Astrocyte of the spinal cord (primary cell): ENCODE measurements at regions not wholly inside any gene's neighbourhood (a gene's known extent, or its start where the extent isn't known, plus 50 kb on each side); places are given as distances from the start of the nearest gene placed in this dataset.

Experiments
- DNase-seq: peaks from one replicate; pipeline ENCODE4 v3.0.0; 2011; ENCODE audit warnings: low read depth, low spot score
- H3K4me3 ChIP-seq: 2 replicates; pipeline ENCODE4 v1.5.1; 2011; ENCODE audit warnings: low read depth, mild to moderate bottlenecking, low read length, moderate library complexity
- CTCF ChIP-seq: IDR thresholded peaks from 2 replicates; pipeline ENCODE4 v1.5.1; 2012; ENCODE audit warnings: low read depth, mild to moderate bottlenecking, low read length, inconsistent platforms
- in situ Hi-C: cut with HindIII; loops from 2 replicates; pipeline ENCODE4 v1.10.0; 2017; ENCODE audit warnings: low sequenced_read_pairs

- in situ Hi-C loops, result no loop called here
Measured at GRCh38 chr12:90243211-90243610, 534.6 kb upstream of the ATP2B1 start.

GRCh38 chr12:90239732-90240260 is 531.2 kb upstream of the ATP2B1 start:
- no peak overlapping the region for H3K4me3 ChIP-seq
- no peak for DNase-seq
- in situ Hi-C loops, result no loop called here
- TF ChIP-seq CTCF, result no peak

More at GRCh38 chr12:90243211-90243610, 534.6 kb upstream of the ATP2B1 start:
- no peak for DNase-seq
- H3K4me3 ChIP-seq, result no peak overlapping the region
- TF ChIP-seq CTCF, result no peak

GRCh38 chr12:90238663-90239271 is 530.1 kb upstream of the ATP2B1 start:
- no peak for DNase-seq
- in situ Hi-C loops, result no loop called here
- H3K4me3 ChIP-seq, result no peak overlapping the region
- no peak for TF ChIP-seq CTCF

GRCh38 chr12:90237841-90238240 is 529.2 kb upstream of the ATP2B1 start:
- in situ Hi-C loops, result no loop called here
- no peak overlapping the region for H3K4me3 ChIP-seq
- no peak for DNase-seq
- no peak for TF ChIP-seq CTCF

GRCh38 chr12:90235642-90236041 is 527.0 kb upstream of the ATP2B1 start:
- no peak for DNase-seq
- in situ Hi-C loops, result no loop called here
- TF ChIP-seq CTCF, result no peak
- H3K4me3 ChIP-seq, result no peak overlapping the region

- in situ Hi-C loops, result no loop called here
- H3K4me3 ChIP-seq, result no peak overlapping the region
- TF ChIP-seq CTCF, result no peak
- DNase-seq, result no peak
Measured at GRCh38 chr12:90234472-90234871, 525.8 kb upstream of the ATP2B1 start.
